ENCODE measurements at regions not wholly inside any gene's neighbourhood (a gene's known extent, or its start where the extent isn't known, plus 50 kb on each side); places are given as distances from the start of the nearest gene placed in this dataset.

DNA sequence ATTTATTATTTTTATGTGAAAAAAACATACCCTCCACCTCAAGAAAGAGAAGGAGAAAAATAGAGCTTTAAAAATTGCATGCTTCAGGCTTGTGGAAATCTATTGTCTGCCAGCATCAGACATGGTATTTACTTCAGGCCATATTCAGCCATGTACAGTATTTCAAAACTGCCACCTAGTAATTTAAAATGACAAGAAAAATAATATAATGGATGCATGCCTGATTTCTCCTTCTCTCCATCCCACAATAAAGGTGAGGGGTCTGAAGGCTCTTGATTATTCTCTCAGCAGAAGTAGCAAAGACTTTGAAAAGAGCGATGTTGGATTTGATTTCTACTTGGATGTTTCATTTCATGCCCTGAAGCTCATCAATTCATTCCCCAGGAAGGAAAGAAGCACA, 250.7 kb downstream of the TBC1D4 start:
- H2AFZ ChIP-seq (ENCODE audit: low read depth, low read length, severe bottlenecking) = no peak overlapping the region
- no peaks in the 10 kb centered on the region for H3K9me3 ChIP-seq (ENCODE audit: insufficient read depth, low read length)
- no peaks in the 10 kb centered on the region for H3K9me2 ChIP-seq (replicated peaks; ENCODE audit: insufficient read depth, low read length)
- no peak overlapping the region for H3K9ac ChIP-seq (ENCODE audit: low read length)
- no peak overlapping the region for H3K4me2 ChIP-seq (ENCODE audit: low read depth, low read length, poor library complexity, severe bottlenecking)
- H3K4me3 ChIP-seq (ENCODE audit: insufficient read depth, low read length, poor library complexity, severe bottlenecking) = no peak overlapping the region
- no peaks in the 10 kb centered on the region for H3K79me2 ChIP-seq (ENCODE audit: insufficient read depth, low read length)
- no peaks in the 10 kb centered on the region for H3F3A ChIP-seq (ENCODE audit: insufficient read depth)
- no peaks in the 10 kb centered on the region for H4K20me1 ChIP-seq (ENCODE audit: low read depth, low read length)
- no peaks in the 10 kb centered on the region for H3K36me3 ChIP-seq (ENCODE audit: low read length)
- H3K27ac ChIP-seq (ENCODE audit: low read depth, low read length) = no peak overlapping the region
- H3K27me3 ChIP-seq (ENCODE audit: low read length) = no peaks in the 10 kb centered on the region
- no peak for TF ChIP-seq EZH2phosphoT487 (conservative IDR thresholded peaks at IDR 0.05; ENCODE audit: low read length)
- TF ChIP-seq, protein P1, sequence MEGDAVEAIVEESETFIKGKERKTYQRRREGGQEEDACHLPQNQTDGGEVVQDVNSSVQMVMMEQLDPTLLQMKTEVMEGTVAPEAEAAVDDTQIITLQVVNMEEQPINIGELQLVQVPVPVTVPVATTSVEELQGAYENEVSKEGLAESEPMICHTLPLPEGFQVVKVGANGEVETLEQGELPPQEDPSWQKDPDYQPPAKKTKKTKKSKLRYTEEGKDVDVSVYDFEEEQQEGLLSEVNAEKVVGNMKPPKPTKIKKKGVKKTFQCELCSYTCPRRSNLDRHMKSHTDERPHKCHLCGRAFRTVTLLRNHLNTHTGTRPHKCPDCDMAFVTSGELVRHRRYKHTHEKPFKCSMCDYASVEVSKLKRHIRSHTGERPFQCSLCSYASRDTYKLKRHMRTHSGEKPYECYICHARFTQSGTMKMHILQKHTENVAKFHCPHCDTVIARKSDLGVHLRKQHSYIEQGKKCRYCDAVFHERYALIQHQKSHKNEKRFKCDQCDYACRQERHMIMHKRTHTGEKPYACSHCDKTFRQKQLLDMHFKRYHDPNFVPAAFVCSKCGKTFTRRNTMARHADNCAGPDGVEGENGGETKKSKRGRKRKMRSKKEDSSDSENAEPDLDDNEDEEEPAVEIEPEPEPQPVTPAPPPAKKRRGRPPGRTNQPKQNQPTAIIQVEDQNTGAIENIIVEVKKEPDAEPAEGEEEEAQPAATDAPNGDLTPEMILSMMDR (IDR thresholded peaks at IDR 0.05; ENCODE audit: insufficient read depth, low read length, poor library complexity, severe bottlenecking) = no peak

DNA sequence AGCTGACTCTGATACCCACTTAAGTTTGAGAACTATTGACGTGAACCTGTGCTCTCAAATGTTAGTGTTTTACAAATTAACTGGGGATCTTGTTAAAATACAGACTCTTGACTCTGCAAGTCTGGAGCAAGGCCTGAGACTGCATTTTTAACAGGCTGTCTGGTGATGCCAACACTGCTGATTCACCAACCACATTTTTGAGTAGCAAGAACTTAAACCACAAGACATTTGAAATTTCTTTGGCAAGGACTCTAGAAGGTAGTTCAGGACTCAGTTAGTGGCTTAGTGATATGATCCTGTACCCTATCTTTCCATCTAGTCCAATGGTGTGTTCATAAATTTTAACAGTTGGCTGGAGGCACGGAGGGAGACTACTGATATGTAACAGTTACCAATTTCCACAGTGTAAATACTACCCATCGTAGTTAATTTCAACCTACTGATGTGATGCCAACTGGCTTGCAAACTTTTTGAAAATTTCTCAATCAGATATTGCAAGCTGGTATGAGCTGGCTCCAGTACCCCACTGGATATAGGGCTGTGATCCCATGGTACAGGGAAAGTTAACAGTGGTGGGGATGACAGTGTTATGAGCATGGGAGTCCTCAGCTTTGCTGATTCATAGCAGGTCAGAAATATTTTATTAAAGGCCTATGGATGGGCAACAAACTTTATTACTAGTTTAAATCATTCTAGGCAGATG, 255.1 kb downstream of the TBC1D4 start:
- Histone ChIP-seq H3K27me3 (ENCODE audit: low read length) (no peaks in the 10 kb centered on the region), H3K4me3 (ENCODE audit: insufficient read depth, low read length, poor library complexity, severe bottlenecking) (no peak overlapping the region), H3K4me2 (ENCODE audit: low read depth, low read length, poor library complexity, severe bottlenecking) (no peak overlapping the region), H3K27ac (ENCODE audit: low read depth, low read length) (no peak overlapping the region), H3K9ac (ENCODE audit: low read length) (no peak overlapping the region), H3K79me2 (ENCODE audit: insufficient read depth, low read length) (no peaks in the 10 kb centered on the region), H3F3A (ENCODE audit: insufficient read depth) (no peaks in the 10 kb centered on the region), H3K36me3 (ENCODE audit: low read length) (no peaks in the 10 kb centered on the region), H2AFZ (ENCODE audit: low read depth, low read length, severe bottlenecking) (no peak overlapping the region), H3K9me2 (replicated peaks; ENCODE audit: insufficient read depth, low read length) (no peaks in the 10 kb centered on the region), H3K9me3 (ENCODE audit: insufficient read depth, low read length) (no peaks in the 10 kb centered on the region), H4K20me1 (ENCODE audit: low read depth, low read length) (no peaks in the 10 kb centered on the region)
- TF ChIP-seq EZH2phosphoT487 (conservative IDR thresholded peaks at IDR 0.05; ENCODE audit: low read length) = no peak
- TF ChIP-seq, protein P1 (IDR thresholded peaks at IDR 0.05; ENCODE audit: insufficient read depth, low read length, poor library complexity, severe bottlenecking) = no peak

DNA sequence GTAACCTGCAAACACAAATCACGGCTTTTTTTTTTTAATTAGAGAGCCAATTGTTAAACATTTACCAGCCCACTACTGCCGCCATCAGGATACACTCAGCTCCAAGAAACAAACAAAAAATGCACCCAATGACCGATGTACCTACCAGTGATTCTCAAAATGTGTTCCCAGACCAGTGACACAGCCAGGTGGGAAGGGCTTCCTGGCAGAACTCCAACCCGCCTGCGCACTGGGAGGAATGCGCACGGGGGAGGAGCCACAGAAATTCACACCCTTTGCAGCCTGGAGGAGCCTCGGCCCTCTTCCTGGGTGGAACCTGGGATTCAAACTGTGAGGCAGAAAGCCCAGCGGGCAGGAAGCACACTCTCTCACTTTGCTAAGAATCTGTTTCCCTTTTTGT, 255.9 kb downstream of the TBC1D4 start:
- no peaks in the 10 kb centered on the region for H3K36me3 ChIP-seq (ENCODE audit: low read length)
- no peak overlapping the region for H3K27ac ChIP-seq (ENCODE audit: low read depth, low read length)
- H3K79me2 ChIP-seq (ENCODE audit: insufficient read depth, low read length) = no peaks in the 10 kb centered on the region
- H3K4me2 ChIP-seq (ENCODE audit: low read depth, low read length, poor library complexity, severe bottlenecking) = no peak overlapping the region
- H3K4me3 ChIP-seq (ENCODE audit: insufficient read depth, low read length, poor library complexity, severe bottlenecking) = no peak overlapping the region
- no peaks in the 10 kb centered on the region for H3F3A ChIP-seq (ENCODE audit: insufficient read depth)
- H4K20me1 ChIP-seq (ENCODE audit: low read depth, low read length) = no peaks in the 10 kb centered on the region
- H3K9me3 ChIP-seq (ENCODE audit: insufficient read depth, low read length) = no peaks in the 10 kb centered on the region
- no peaks in the 10 kb centered on the region for H3K27me3 ChIP-seq (ENCODE audit: low read length)
- no peaks in the 10 kb centered on the region for H3K9me2 ChIP-seq (replicated peaks; ENCODE audit: insufficient read depth, low read length)
- no peak overlapping the region for H2AFZ ChIP-seq (ENCODE audit: low read depth, low read length, severe bottlenecking)
- no peak overlapping the region for H3K9ac ChIP-seq (ENCODE audit: low read length)
- TF ChIP-seq EZH2phosphoT487 (conservative IDR thresholded peaks at IDR 0.05; ENCODE audit: low read length) = no peak
- TF ChIP-seq, protein P1 (IDR thresholded peaks at IDR 0.05; ENCODE audit: insufficient read depth, low read length, poor library complexity, severe bottlenecking) = no peak

All from SU-DHL-6 (cell line).